Upper lobe of right lung (tissue), 1 donor: ENCODE measurements at regions not wholly inside any gene's neighbourhood (a gene's known extent, or its start where the extent isn't known, plus 50 kb on each side); places are given as distances from the start of the nearest gene placed in this dataset.

Experiments
- ATAC-seq: fragments of 200-7000 bp; cut with Tn5 transposase; one replicate; pipeline ENCODE4 v1.9.1; 2020; ENCODE audit warnings: mild to moderate bottlenecking, moderate library complexity
- DNase-seq: peaks from one replicate; pipeline ENCODE4 v3.0.0-alpha.2; 2020
- H3K27ac ChIP-seq: fragments of 200-600 bp; one replicate; pipeline ENCODE4 v1.8.0; 2022
- H3K27me3 ChIP-seq: fragments of 200-600 bp; one replicate; pipeline ENCODE4 v1.8.0; 2022; ENCODE audit warnings: mild to moderate bottlenecking
- H3K36me3 ChIP-seq: fragments of 200-600 bp; one replicate; pipeline ENCODE4 v1.8.0; 2022
- H3K4me1 ChIP-seq: fragments of 200-600 bp; one replicate; pipeline ENCODE4 v1.8.0; 2022
- H3K4me3 ChIP-seq: fragments of 200-600 bp; one replicate; pipeline ENCODE4 v1.8.0; 2022; ENCODE audit warnings: mild to moderate bottlenecking
- H3K9me3 ChIP-seq: fragments of 200-600 bp; one replicate; pipeline ENCODE4 v1.8.0; 2022
- CTCF ChIP-seq: fragments of 200-600 bp; IDR thresholded peaks from one replicate; pipeline ENCODE4 v1.8.0; 2022; ENCODE audit warnings: antibody characterized with exemption
- intact Hi-C: fragments of 100-400 bp; cut with DNase I; formaldehyde crosslinking; loops from one replicate; pipeline ENCODE4 v1.11.0; 2022
- donor health status: DM: no; HTN: yes; CAD: no; lungs with severe emphysema.

GRCh38 chr3:71989165-71989564 is 204.2 kb upstream of the PROK2 start:
- peaks cover 8% of the 10 kb centered on the region for H3K4me1 ChIP-seq
- no peak overlapping the region for H3K4me3 ChIP-seq
- no peaks in the 10 kb centered on the region for H3K36me3 ChIP-seq
- no peaks in the 10 kb centered on the region for H3K9me3 ChIP-seq
- H3K27ac ChIP-seq, result no peak overlapping the region
- no peaks in the 10 kb centered on the region for H3K27me3 ChIP-seq
- ATAC-seq (no peak), DNase-seq (no peak)
- intact Hi-C loops, result no loop called here
- no peak for TF ChIP-seq CTCF

GRCh38 chr3:71987828-71988227 is 202.9 kb upstream of the PROK2 start:
- ATAC-seq (peak; percentile 38), DNase-seq (no peak)
- no peaks in the 10 kb centered on the region for H3K9me3 ChIP-seq
- intact Hi-C loops, result no loop called here
- H3K27me3 ChIP-seq, result no peaks in the 10 kb centered on the region
- TF ChIP-seq CTCF, result no peak
- H3K36me3 ChIP-seq, result no peaks in the 10 kb centered on the region
- peaks cover 8% of the 10 kb centered on the region for H3K4me1 ChIP-seq
- no peak overlapping the region for H3K27ac ChIP-seq
- no peak overlapping the region for H3K4me3 ChIP-seq

- peak; percentile 24 for TF ChIP-seq CTCF
- intact Hi-C loops, result no loop called here
- H3K4me3 ChIP-seq, result no peak overlapping the region
- H3K36me3 ChIP-seq, result no peaks in the 10 kb centered on the region
- H3K27ac ChIP-seq, result no peak overlapping the region
- ATAC-seq (peak; percentile 38), DNase-seq (no peak)
- H3K9me3 ChIP-seq, result no peaks in the 10 kb centered on the region
- no peaks in the 10 kb centered on the region for H3K27me3 ChIP-seq
- peaks cover 8% of the 10 kb centered on the region for H3K4me1 ChIP-seq
Observed at GRCh38 chr3:71987089-71987735, 202.3 kb upstream of the PROK2 start.

- H3K27ac ChIP-seq, result no peak overlapping the region
- H3K9me3 ChIP-seq, result no peaks in the 10 kb centered on the region
- H3K4me1 ChIP-seq, result peaks cover 8% of the 10 kb centered on the region
- no peak overlapping the region for H3K4me3 ChIP-seq
- TF ChIP-seq CTCF, result no peak
- H3K27me3 ChIP-seq, result no peaks in the 10 kb centered on the region
- ATAC-seq (no peak), DNase-seq (no peak)
- no peaks in the 10 kb centered on the region for H3K36me3 ChIP-seq
- intact Hi-C loops, result no loop called here
Observed at GRCh38 chr3:71986606-71987005, 201.7 kb upstream of the PROK2 start.

- Histone ChIP-seq H3K27me3 (no peaks in the 10 kb centered on the region), H3K4me1 (peaks cover 8% of the 10 kb centered on the region), H3K36me3 (no peaks in the 10 kb centered on the region), H3K9me3 (no peaks in the 10 kb centered on the region), H3K27ac (no peak overlapping the region), H3K4me3 (no peak overlapping the region)
- intact Hi-C loops, result no loop called here
- ATAC-seq, result peak; percentile 53
- TF ChIP-seq CTCF, result no peak
- no peak for DNase-seq
Observed at GRCh38 chr3:71984843-71985613, 200.1 kb upstream of the PROK2 start.
